ENCODE measurements at regions not wholly inside any gene's neighbourhood (a gene's known extent, or its start where the extent isn't known, plus 50 kb on each side); places are given as distances from the start of the nearest gene placed in this dataset.
"Not testable (repeated sequence)": the region's sequence is repeated elsewhere in the genome, so short reads cannot be mapped to it uniquely, and the experiment has no call there.

GRCh38 chr2:212913640-212914306 lies 237.6 kb downstream of the IKZF2 start:
- no peak for DNase-seq (ENCODE audit: low read depth)

- peak; percentile 73 for DNase-seq (ENCODE audit: low read depth)
These were observed 238.8 kb downstream of the IKZF2 start for GRCh38 chr2:212912445-212913103.

GRCh38 chr2:212911011-212911410 lies 240.4 kb downstream of the IKZF2 start:
- DNase-seq (ENCODE audit: low read depth): no peak

DNA sequence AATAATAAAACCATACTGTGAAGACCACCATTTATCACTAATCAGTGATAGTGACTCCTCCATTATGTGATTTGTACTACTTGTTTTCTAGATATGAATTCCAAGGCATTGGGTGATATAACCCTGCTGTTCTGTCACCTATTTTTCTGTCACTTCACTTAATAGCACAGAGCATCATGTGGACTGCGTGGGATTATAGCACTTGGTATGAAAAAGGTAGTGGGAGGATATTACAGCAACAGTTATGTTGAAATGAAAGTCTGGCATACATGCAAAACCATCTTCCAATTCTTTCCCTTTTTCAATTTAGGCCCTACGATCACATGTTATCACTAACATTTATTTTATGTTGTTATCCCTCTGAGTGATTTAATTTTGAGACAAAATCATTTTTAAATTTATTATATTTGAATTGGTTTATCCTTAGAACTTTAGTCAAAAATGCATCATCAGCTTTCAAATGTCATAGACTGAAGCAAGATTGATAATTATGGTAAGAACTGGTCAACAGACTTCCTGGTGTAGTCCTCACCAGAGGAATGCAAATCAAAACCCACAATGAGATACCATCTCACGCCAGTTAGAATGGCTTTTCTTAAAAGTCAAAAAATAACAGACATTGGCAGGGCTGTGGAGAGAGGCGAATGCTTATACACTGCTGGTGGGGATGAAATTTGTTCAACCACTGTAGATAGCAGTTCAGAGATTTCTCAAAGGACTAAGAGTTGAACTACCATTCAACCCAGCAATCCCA lies 242.6 kb downstream of the IKZF2 start:
- no peak for DNase-seq (ENCODE audit: low read depth)

GRCh38 chr2:212908031-212908430 lies 243.4 kb downstream of the IKZF2 start:
- DNase-seq (ENCODE audit: low read depth): no peak

DNA sequence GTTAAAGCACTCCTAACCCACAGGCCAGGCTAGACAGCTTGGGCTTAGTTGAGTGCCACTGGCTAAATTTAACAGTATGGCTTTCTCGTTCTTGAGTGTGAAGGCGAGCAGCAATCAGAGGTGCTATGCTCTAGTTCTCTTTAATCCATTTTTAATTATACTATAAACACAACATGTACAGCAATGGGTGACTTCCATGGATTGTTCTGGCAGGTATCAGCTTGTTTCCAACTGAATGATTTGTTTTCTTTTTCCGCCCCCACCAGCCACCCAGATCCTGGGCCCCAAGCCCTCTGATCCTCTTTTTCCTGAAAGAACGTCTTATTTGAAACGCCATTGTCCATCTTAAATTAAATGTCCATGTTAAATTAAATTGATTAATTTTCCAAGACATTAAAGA lies 244.8 kb downstream of the IKZF2 start:
- no peak for DNase-seq (ENCODE audit: low read depth)

GRCh38 chr2:212905640-212906201 lies 245.7 kb downstream of the IKZF2 start:
- DNase-seq (ENCODE audit: low read depth): peak; percentile 91

- DNase-seq (ENCODE audit: low read depth): no peak
These were observed 246.8 kb downstream of the IKZF2 start for GRCh38 chr2:212904646-212905045.

GRCh38 chr2:212903413-212903812 lies 248.0 kb downstream of the IKZF2 start:
- DNase-seq (ENCODE audit: low read depth): no peak

DNA sequence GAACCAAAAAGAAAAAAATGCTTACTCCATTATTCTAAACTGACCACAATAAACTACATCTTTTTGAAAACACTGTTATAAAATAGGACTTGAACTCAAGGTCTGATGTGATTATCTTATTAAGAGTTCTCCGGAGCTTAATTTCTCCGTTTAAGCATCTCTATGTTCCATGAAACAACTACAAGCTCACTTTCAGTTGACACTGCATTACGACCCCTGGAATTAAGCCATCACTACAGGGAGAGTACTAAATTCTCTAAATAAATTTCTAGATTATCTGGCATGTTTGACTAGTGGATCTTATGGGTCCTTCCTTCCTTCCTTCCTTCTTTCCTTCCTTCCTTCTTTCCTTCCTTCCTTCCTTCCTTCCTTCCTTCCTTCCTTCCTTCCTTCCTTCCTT lies 249.0 kb downstream of the IKZF2 start:
- no peak for DNase-seq (ENCODE audit: low read depth)

GRCh38 chr2:212901604-212902275 lies 249.7 kb downstream of the IKZF2 start:
- DNase-seq (ENCODE audit: low read depth): no peak

GRCh38 chr2:212900715-212901114 lies 250.7 kb downstream of the IKZF2 start:
- DNase-seq (ENCODE audit: low read depth): no peak

- no peak for DNase-seq (ENCODE audit: low read depth)
These were observed 253.4 kb downstream of the IKZF2 start for GRCh38 chr2:212898011-212898410.

- no peak for DNase-seq (ENCODE audit: low read depth)
These were observed 254.1 kb downstream of the IKZF2 start for GRCh38 chr2:212897296-212897695.

DNA sequence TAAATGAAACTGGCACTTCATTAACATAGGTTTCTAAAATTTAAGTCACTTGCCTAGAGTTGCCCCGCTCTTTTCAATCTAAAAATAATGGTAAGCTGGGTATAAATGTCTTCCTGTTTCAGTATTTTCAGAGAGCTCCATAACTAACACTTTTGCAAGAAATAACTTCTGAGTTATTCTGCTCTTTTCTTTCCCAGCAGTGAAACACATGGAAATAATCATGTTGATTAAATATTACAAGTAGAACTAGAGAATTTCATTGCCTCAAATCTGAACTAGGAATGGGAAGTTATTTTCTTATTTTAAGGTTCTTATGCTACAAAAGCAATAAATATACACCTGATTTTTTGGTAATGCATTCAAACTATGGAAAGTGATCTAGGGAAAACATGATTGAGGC lies 257.4 kb downstream of the IKZF2 start:
- no peak for DNase-seq (ENCODE audit: low read depth)

DNA sequence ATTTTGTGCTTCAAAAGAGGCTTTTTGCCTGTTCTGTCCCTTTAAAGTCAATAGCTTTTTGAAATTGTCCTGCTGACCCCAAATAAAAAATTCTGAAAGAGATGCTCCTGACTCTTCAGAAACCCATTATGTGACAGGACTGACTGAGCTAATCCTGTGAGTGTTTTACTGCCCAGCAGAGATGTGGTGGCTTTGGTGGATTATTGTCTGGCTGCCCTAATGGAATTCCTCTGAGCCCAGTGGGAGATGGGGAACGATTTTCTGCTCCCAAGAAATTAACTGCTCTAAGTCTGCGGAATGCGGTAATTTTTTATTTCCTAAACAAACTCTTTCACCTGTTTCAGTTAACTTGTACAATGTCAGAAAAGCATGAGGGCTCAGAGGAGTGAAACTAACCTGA lies 258.2 kb downstream of the IKZF2 start:
- DNase-seq (ENCODE audit: low read depth): no peak

GRCh38 chr2:212892193-212892592 lies 259.2 kb downstream of the IKZF2 start:
- DNase-seq (ENCODE audit: low read depth): peak; percentile 56

DNA sequence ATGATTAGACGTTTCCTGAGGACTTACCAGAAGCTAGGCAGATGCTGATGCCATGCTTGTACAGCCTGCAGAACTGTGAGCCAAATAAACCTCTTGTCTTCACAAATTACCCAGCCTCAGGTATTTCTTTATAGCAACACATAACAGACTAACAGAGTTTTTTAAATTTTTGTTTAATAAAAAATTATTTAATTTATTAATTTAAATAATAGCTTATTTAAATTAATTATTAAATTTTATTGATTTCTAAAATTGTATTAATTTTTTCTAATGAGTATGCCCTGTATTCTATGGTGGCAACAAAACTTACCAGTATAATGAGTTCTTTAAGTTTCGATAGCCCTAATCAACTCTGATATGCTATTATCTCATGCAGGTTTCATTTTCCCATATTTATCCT lies 259.8 kb downstream of the IKZF2 start:
- DNase-seq (ENCODE audit: low read depth): no peak

DNA sequence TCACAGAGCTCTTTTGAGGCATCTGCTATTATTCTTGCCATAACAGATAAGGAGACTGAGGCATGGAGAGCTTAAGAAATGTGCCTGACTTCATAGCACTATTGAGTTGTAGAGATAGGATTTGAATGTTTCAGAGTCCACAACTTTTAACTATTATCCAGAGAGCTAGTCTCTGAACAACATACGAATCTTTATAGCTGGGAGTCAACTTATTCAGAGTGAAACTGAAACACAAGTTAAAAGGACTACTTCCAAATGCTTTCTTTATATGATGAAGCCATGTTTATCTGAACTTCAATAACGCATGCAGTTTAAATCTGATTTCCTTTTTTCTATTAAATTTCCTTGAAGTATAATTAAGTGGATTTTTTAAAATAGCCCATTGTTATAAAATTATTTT lies 268.8 kb downstream of the IKZF2 start:
- DNase-seq (ENCODE audit: low read depth): no peak

- not testable (repeated sequence) for DNase-seq (ENCODE audit: low read depth)
These were observed 274.9 kb downstream of the IKZF2 start for GRCh38 chr2:212876556-212876955.

DNA sequence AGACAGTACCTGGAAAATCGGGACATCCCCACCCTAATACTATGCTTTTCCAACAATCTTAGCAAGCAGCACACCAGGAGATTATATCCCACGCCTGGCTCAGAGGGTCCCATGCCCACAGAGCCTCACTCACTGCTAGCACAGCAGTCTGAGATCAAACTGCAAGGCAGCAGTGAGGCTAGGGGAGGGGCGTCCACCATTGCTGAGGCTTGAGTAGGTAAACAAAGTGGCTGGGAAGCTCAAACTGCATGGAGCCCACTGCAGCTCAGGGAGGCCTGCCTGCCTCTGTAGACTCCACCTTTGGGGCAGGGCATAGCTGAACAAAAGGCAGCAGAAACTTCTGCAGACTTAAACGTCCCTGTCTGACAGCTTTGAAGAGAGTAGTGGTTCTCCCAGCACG lies 275.5 kb downstream of the IKZF2 start:
- not testable (repeated sequence) for DNase-seq (ENCODE audit: low read depth)

GRCh38 chr2:212873256-212873655 lies 278.2 kb downstream of the IKZF2 start:
- no peak for DNase-seq (ENCODE audit: low read depth)
